ENCODE measurements at regions not wholly inside any gene's neighbourhood (a gene's known extent, or its start where the extent isn't known, plus 50 kb on each side); places are given as distances from the start of the nearest gene placed in this dataset.

GRCh38 chr1:219066098-219066497 is 107.6 kb upstream of the LYPLAL1 start:
- no peaks in the 10 kb centered on the region for H3K9me3 ChIP-seq (ENCODE audit: low read length)
- 94% methylated on average over 1 of the region's 1 CpG for WGBS (ENCODE audit: low lambda C conversion rate)
- ATAC-seq (no peak), FAIRE-seq (no peak), DNase-seq (ENCODE audit: low spot score) (no peak)
- no TSS peak for BruUV-seq (replicated peaks)
- H3K4me2 ChIP-seq (ENCODE audit: low read depth, low read length): no peak overlapping the region
- H3K27ac ChIP-seq (ENCODE audit: extremely low read length, insufficient read depth, low read length): no peak overlapping the region
- no peaks in the 10 kb centered on the region for H4K20me1 ChIP-seq (ENCODE audit: insufficient read depth, low read length)
- no peak overlapping the region for H3K4me3 ChIP-seq (replicated peaks in 1 of 3; ENCODE audit: insufficient read depth in 1 of 3, low read depth in 2 of 3, low read length in 3 of 3)
- H3K79me2 ChIP-seq (ENCODE audit: insufficient read depth, low read length): no peaks in the 10 kb centered on the region
- in situ Hi-C loops (cut with HindIII; ENCODE audit: extremely low pct_ligation_motif_present, low pct_unique_long_range_greater_than_20kb): no loop called here
- TF ChIP-seq KIAA2018 (CRISPR knock-in tag; IDR thresholded peaks at IDR 0.05; ENCODE audit: borderline replicate concordance) (no peak), MTF1 (CRISPR knock-in tag; IDR thresholded peaks at IDR 0.05) (no peak), ZNF501 (CRISPR knock-in tag; IDR thresholded peaks at IDR 0.05) (no peak)
- TF ChIP-seq, protein P1, sequence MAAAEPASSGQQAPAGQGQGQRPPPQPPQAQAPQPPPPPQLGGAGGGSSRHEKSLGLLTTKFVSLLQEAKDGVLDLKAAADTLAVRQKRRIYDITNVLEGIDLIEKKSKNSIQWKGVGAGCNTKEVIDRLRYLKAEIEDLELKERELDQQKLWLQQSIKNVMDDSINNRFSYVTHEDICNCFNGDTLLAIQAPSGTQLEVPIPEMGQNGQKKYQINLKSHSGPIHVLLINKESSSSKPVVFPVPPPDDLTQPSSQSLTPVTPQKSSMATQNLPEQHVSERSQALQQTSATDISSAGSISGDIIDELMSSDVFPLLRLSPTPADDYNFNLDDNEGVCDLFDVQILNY (CRISPR knock-in tag; conservative IDR thresholded peaks at IDR 0.05): no peak
- TF ChIP-seq, protein P2, sequence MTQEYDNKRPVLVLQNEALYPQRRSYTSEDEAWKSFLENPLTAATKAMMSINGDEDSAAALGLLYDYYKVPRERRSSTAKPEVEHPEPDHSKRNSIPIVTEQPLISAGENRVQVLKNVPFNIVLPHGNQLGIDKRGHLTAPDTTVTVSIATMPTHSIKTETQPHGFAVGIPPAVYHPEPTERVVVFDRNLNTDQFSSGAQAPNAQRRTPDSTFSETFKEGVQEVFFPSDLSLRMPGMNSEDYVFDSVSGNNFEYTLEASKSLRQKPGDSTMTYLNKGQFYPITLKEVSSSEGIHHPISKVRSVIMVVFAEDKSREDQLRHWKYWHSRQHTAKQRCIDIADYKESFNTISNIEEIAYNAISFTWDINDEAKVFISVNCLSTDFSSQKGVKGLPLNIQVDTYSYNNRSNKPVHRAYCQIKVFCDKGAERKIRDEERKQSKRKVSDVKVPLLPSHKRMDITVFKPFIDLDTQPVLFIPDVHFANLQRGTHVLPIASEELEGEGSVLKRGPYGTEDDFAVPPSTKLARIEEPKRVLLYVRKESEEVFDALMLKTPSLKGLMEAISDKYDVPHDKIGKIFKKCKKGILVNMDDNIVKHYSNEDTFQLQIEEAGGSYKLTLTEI (CRISPR knock-in tag; conservative IDR thresholded peaks at IDR 0.05): no peak
- H2AFZ ChIP-seq (ENCODE audit: low read length): no peak overlapping the region
- H3K4me1 ChIP-seq (ENCODE audit: insufficient read depth, low read length): no peaks in the 10 kb centered on the region
- H3K9ac ChIP-seq (ENCODE audit: insufficient read depth, low read depth, low read length): no peak overlapping the region
- POLR2A ChIA-PET: no interaction called here
- CTCF ChIA-PET (ENCODE audit: low intra/inter-chr PET ratio, low total read pairs): no interaction called here
- no peaks in the 10 kb centered on the region for H3K27me3 ChIP-seq (ENCODE audit: control insufficient read depth in 1 of 2, insufficient read depth in 2 of 2, low read length in 2 of 2)
- no peaks in the 10 kb centered on the region for H3K36me3 ChIP-seq (replicated peaks in 1 of 2; ENCODE audit: control insufficient read depth in 1 of 2, insufficient read depth in 2 of 2, low read length in 2 of 2)
- intact Hi-C loops (cut with micrococcal nuclease; ENCODE audit: unreplicated experiment): no loop called here

Measured in HepG2 (cell line).